H1 (cell line): ENCODE measurements at regions not wholly inside any gene's neighbourhood (a gene's known extent, or its start where the extent isn't known, plus 50 kb on each side); places are given as distances from the start of the nearest gene placed in this dataset.

Source experiments
- CBX8 ChIP-seq: fragments of 300-800, 300-1000 bp; sonication (generic); IDR thresholded peaks from 2 replicates; pipeline ENCODE4 v1.7.1; 2016; ENCODE audit warnings: low read depth, low read length, borderline replicate concordance
- CHD1 ChIP-seq: IDR thresholded peaks from 2 replicates; pipeline ENCODE4 v1.6.1; 2012; ENCODE audit warnings: low read depth, low read length, improper control_type of control experiment
- CREB1 ChIP-seq: IDR thresholded peaks from 2 replicates; pipeline ENCODE4 v1.6.1; 2012; ENCODE audit warnings: inconsistent platforms

DNA sequence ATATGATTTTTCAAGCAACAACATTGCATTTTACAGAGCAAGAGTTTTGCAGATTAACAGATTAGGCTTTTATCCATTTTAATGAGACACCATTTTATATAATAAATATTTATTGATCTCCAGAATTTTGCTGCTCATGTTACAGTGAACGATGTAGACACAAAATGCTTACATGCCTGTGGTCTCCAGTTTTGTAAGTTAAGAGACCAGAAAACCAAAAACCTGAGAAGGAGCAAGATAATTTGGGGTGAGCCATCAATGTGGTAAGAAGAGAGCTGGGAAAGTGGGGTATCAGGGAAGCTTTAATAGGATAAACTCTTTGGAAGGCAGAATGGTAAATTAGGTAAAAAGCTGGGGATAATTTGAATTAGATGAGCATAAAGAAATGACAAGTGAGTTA, 2100.5 kb upstream of the PCDH20 start (continued):
- TF ChIP-seq CBX8 (no peak), CREB1 (no peak), CHD1 (no peak)
- TF ChIP-seq, all 59 proteins: peak for 0
